ENCODE measurements at regions not wholly inside any gene's neighbourhood (a gene's known extent, or its start where the extent isn't known, plus 50 kb on each side); places are given as distances from the start of the nearest gene placed in this dataset.

GRCh38 chr2:133982256-133982655 lies 271.6 kb upstream of the MGAT5 start:
- TF ChIP-seq FOXM1 (IDR thresholded peaks at IDR 0.05; ENCODE audit: borderline replicate concordance) (no peak), HDGF (IDR thresholded peaks at IDR 0.05; ENCODE audit: borderline replicate concordance) (no peak), FOXK2 (IDR thresholded peaks at IDR 0.05) (no peak), ARNT (IDR thresholded peaks at IDR 0.05) (no peak), TARDBP (IDR thresholded peaks at IDR 0.05) (no peak), FOXA1 (IDR thresholded peaks at IDR 0.05) (no peak), ELF4 (IDR thresholded peaks at IDR 0.05) (no peak), NFRKB (IDR thresholded peaks at IDR 0.05) (no peak), SP1 (IDR thresholded peaks at IDR 0.05) (no peak), ZNF384 (IDR thresholded peaks at IDR 0.05) (no peak), SUZ12 (IDR thresholded peaks at IDR 0.05) (no peak), BHLHE40 (IDR thresholded peaks at IDR 0.05; ENCODE audit: borderline replicate concordance) (no peak), LEF1 (IDR thresholded peaks at IDR 0.05; ENCODE audit: borderline replicate concordance) (no peak)
- TF ChIP-seq, protein P1, sequence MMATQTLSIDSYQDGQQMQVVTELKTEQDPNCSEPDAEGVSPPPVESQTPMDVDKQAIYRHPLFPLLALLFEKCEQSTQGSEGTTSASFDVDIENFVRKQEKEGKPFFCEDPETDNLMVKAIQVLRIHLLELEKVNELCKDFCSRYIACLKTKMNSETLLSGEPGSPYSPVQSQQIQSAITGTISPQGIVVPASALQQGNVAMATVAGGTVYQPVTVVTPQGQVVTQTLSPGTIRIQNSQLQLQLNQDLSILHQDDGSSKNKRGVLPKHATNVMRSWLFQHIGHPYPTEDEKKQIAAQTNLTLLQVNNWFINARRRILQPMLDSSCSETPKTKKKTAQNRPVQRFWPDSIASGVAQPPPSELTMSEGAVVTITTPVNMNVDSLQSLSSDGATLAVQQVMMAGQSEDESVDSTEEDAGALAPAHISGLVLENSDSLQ (IDR thresholded peaks at IDR 0.05), result no peak
